ENCODE measurements at regions not wholly inside any gene's neighbourhood (a gene's known extent, or its start where the extent isn't known, plus 50 kb on each side); places are given as distances from the start of the nearest gene placed in this dataset.

DNA sequence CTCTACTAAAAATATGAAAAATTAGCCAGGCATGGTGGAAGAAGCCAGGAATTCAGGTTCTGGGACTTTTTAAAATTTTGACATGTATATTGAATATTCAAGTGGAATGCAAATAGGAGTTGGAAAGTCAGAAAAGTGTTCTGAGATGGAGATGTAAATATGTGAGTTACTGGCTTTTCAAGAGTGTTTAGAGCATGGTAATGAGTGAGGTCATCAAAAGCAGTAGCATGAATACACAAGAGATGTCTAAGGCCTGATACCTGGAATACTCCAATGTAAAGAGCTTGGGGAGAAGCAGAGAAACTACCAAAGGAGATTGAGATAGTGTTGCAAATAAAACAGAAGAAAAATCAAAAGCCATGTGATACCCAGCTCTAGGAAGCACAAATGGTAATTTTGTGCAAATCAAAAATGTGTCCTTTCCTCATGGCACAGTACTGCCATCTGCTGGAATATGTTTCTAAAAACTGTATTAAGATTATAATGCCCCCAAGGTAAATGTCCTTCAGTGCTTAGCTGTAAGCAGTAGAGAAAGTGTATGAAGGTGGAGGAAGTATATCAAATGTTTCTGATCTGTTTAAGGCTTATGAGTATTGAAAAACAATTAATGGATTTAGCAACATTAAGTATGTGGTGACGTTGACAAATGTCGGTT is 908.4 kb downstream of the KCNJ18 start:
- CTCF ChIA-PET = no interaction called here
- DNase-seq (ENCODE audit: low spot score) (no peak), ATAC-seq (no peak)
- POLR2A ChIA-PET = no interaction called here
- Mint-ChIP-seq H3K9me3 (peaks cover 79% of the 10 kb centered on the region), H3K4me3 (no peak overlapping the region), H3K27me3 (ENCODE audit: low read depth) (peaks cover 7% of the 10 kb centered on the region; the same call in 1 of the 2 replicates), H3K4me1 (no peaks in the 10 kb centered on the region), H3K27ac (no peak overlapping the region), H3K36me3 (peaks cover 54% of the 10 kb centered on the region)
- TF ChIP-seq ZNF121 (CRISPR knock-in tag; IDR thresholded peaks at IDR 0.05) (no peak), CBFB (CRISPR knock-in tag; IDR thresholded peaks at IDR 0.05; ENCODE audit: low read depth) (no peak), TEAD4 (CRISPR knock-in tag; IDR thresholded peaks at IDR 0.05) (no peak), EMX1 (CRISPR knock-in tag; IDR thresholded peaks at IDR 0.05) (no peak), KAT7 (CRISPR knock-in tag; IDR thresholded peaks at IDR 0.05; ENCODE audit: borderline replicate concordance) (no peak), TEAD1 (CRISPR knock-in tag; IDR thresholded peaks at IDR 0.05) (no peak), SP1 (CRISPR knock-in tag; conservative IDR thresholded peaks at IDR 0.05) (no peak), NR3C1 (CRISPR knock-in tag; conservative IDR thresholded peaks at IDR 0.05; ENCODE audit: low read depth) (no peak), GRHL2 (CRISPR knock-in tag; IDR thresholded peaks at IDR 0.05; ENCODE audit: insufficient replicate concordance, severe bottlenecking) (no peak)
- TF ChIP-seq, protein P1, sequence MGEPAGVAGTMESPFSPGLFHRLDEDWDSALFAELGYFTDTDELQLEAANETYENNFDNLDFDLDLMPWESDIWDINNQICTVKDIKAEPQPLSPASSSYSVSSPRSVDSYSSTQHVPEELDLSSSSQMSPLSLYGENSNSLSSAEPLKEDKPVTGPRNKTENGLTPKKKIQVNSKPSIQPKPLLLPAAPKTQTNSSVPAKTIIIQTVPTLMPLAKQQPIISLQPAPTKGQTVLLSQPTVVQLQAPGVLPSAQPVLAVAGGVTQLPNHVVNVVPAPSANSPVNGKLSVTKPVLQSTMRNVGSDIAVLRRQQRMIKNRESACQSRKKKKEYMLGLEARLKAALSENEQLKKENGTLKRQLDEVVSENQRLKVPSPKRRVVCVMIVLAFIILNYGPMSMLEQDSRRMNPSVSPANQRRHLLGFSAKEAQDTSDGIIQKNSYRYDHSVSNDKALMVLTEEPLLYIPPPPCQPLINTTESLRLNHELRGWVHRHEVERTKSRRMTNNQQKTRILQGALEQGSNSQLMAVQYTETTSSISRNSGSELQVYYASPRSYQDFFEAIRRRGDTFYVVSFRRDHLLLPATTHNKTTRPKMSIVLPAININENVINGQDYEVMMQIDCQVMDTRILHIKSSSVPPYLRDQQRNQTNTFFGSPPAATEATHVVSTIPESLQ (CRISPR knock-in tag; IDR thresholded peaks at IDR 0.05) = no peak
- TF ChIP-seq, protein P2, sequence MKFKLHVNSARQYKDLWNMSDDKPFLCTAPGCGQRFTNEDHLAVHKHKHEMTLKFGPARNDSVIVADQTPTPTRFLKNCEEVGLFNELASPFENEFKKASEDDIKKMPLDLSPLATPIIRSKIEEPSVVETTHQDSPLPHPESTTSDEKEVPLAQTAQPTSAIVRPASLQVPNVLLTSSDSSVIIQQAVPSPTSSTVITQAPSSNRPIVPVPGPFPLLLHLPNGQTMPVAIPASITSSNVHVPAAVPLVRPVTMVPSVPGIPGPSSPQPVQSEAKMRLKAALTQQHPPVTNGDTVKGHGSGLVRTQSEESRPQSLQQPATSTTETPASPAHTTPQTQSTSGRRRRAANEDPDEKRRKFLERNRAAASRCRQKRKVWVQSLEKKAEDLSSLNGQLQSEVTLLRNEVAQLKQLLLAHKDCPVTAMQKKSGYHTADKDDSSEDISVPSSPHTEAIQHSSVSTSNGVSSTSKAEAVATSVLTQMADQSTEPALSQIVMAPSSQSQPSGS (CRISPR knock-in tag; IDR thresholded peaks at IDR 0.05; ENCODE audit: borderline replicate concordance, low read depth) = no peak
- TF ChIP-seq, protein P3, sequence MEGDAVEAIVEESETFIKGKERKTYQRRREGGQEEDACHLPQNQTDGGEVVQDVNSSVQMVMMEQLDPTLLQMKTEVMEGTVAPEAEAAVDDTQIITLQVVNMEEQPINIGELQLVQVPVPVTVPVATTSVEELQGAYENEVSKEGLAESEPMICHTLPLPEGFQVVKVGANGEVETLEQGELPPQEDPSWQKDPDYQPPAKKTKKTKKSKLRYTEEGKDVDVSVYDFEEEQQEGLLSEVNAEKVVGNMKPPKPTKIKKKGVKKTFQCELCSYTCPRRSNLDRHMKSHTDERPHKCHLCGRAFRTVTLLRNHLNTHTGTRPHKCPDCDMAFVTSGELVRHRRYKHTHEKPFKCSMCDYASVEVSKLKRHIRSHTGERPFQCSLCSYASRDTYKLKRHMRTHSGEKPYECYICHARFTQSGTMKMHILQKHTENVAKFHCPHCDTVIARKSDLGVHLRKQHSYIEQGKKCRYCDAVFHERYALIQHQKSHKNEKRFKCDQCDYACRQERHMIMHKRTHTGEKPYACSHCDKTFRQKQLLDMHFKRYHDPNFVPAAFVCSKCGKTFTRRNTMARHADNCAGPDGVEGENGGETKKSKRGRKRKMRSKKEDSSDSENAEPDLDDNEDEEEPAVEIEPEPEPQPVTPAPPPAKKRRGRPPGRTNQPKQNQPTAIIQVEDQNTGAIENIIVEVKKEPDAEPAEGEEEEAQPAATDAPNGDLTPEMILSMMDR (IDR thresholded peaks at IDR 0.05) = no peak
- TF ChIP-seq, protein P4, sequence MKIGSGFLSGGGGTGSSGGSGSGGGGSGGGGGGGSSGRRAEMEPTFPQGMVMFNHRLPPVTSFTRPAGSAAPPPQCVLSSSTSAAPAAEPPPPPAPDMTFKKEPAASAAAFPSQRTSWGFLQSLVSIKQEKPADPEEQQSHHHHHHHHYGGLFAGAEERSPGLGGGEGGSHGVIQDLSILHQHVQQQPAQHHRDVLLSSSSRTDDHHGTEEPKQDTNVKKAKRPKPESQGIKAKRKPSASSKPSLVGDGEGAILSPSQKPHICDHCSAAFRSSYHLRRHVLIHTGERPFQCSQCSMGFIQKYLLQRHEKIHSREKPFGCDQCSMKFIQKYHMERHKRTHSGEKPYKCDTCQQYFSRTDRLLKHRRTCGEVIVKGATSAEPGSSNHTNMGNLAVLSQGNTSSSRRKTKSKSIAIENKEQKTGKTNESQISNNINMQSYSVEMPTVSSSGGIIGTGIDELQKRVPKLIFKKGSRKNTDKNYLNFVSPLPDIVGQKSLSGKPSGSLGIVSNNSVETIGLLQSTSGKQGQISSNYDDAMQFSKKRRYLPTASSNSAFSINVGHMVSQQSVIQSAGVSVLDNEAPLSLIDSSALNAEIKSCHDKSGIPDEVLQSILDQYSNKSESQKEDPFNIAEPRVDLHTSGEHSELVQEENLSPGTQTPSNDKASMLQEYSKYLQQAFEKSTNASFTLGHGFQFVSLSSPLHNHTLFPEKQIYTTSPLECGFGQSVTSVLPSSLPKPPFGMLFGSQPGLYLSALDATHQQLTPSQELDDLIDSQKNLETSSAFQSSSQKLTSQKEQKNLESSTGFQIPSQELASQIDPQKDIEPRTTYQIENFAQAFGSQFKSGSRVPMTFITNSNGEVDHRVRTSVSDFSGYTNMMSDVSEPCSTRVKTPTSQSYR (CRISPR knock-in tag; IDR thresholded peaks at IDR 0.05) = no peak

Measured in WTC11 (cell line).